ENCODE measurements at regions not wholly inside any gene's neighbourhood (a gene's known extent, or its start where the extent isn't known, plus 50 kb on each side); places are given as distances from the start of the nearest gene placed in this dataset.

GRCh38 chr4:3644849-3645627, 112.8 kb upstream of the LRPAP1 start:
- TF ChIP-seq MYC (IDR thresholded peaks at IDR 0.05; ENCODE audit: low read depth, low read length) (no peak), POLR2A (IDR thresholded peaks at IDR 0.05; ENCODE audit: low read depth, low read length) (no peak), CTCF (IDR thresholded peaks at IDR 0.05; ENCODE audit: extremely low read depth in 1 of 2, insufficient read depth in 1 of 2, low read depth in 1 of 2, low read length in 2 of 2) (no peak), POLR2AphosphoS5 (IDR thresholded peaks at IDR 0.05; ENCODE audit: insufficient read depth, low read depth, low read length) (no peak), FOS (IDR thresholded peaks at IDR 0.05; ENCODE audit: borderline replicate concordance, insufficient read depth, low read length) (no peak), MAX (IDR thresholded peaks at IDR 0.05; ENCODE audit: insufficient read depth, insufficient read length) (no peak), EZH2 (IDR thresholded peaks at IDR 0.05; ENCODE audit: borderline replicate concordance, low read depth, low read length, severe bottlenecking) (no peak)

Measured in endothelial cell of umbilical vein (primary cell).